SK-N-DZ (cell line): ENCODE measurements at regions not wholly inside any gene's neighbourhood (a gene's known extent, or its start where the extent isn't known, plus 50 kb on each side); places are given as distances from the start of the nearest gene placed in this dataset.

Experiments
- DNase-seq: peaks from one replicate; pipeline ENCODE4 v3.0.0-alpha.2; 2015; ENCODE audit warnings: low spot score

GRCh38 chr4:149296503-149296902, 519.1 kb downstream of the IQCM start:
- no peak for DNase-seq

GRCh38 chr4:149296084-149296483, 519.6 kb downstream of the IQCM start:
- no peak for DNase-seq

GRCh38 chr4:149294601-149295000, 521.0 kb downstream of the IQCM start:
- no peak for DNase-seq

GRCh38 chr4:149293046-149293649, 522.5 kb downstream of the IQCM start:
- no peak for DNase-seq

- no peak for DNase-seq
Measured at GRCh38 chr4:149292425-149293007, 523.1 kb downstream of the IQCM start.

GRCh38 chr4:149291463-149291862, 524.2 kb downstream of the IQCM start:
- DNase-seq: no peak

GRCh38 chr4:149280806-149281205, 534.8 kb downstream of the IQCM start:
- no peak for DNase-seq

GRCh38 chr4:149279776-149280175, 535.9 kb downstream of the IQCM start:
- DNase-seq: peak; percentile 24

GRCh38 chr4:149279331-149279730, 536.3 kb downstream of the IQCM start:
- DNase-seq: no peak

- DNase-seq: no peak
Measured at GRCh38 chr4:149277705-149278104, 537.9 kb downstream of the IQCM start.

GRCh38 chr4:149269835-149270234, 545.8 kb downstream of the IQCM start:
- DNase-seq: no peak

GRCh38 chr4:149266301-149266700, 549.3 kb downstream of the IQCM start:
- DNase-seq: no peak

GRCh38 chr4:149265645-149266044, 550.0 kb downstream of the IQCM start:
- no peak for DNase-seq

GRCh38 chr4:149264093-149264733, 551.4 kb downstream of the IQCM start:
- DNase-seq: peak; percentile 45

- DNase-seq: no peak
Measured at GRCh38 chr4:149248191-149248764, 567.4 kb downstream of the IQCM start.

- DNase-seq: no peak
Measured at GRCh38 chr4:149247164-149247563, 568.5 kb downstream of the IQCM start.

GRCh38 chr4:149245333-149245732, 570.3 kb downstream of the IQCM start:
- no peak for DNase-seq

GRCh38 chr4:149238097-149238496, 577.5 kb downstream of the IQCM start:
- DNase-seq: no peak

GRCh38 chr4:149234798-149235197, 580.8 kb downstream of the IQCM start:
- DNase-seq: no peak

- DNase-seq: no peak
Measured at GRCh38 chr4:149223659-149224058, 592.0 kb downstream of the IQCM start.

GRCh38 chr4:149218672-149219071, 597.0 kb downstream of the IQCM start:
- DNase-seq: no peak

GRCh38 chr4:149214301-149214700, 601.3 kb downstream of the IQCM start:
- DNase-seq: no peak

GRCh38 chr4:149211876-149212275, 603.8 kb downstream of the IQCM start:
- DNase-seq: no peak
